Heart left ventricle (tissue), 13 donors: ENCODE measurements at regions not wholly inside any gene's neighbourhood (a gene's known extent, or its start where the extent isn't known, plus 50 kb on each side); places are given as distances from the start of the nearest gene placed in this dataset.

ENCODE experiments used
- CTCF ChIP-seq, 12 donors: fragments of 200-600 bp; sonication (generic) in 4 of 12; IDR thresholded peaks; one replicate each; pipeline versions ENCODE4 v1.5.0 to v1.8.0; 2018 to 2022; ENCODE audit warnings: antibody characterized with exemption in 12 of 12, mild to moderate bottlenecking in 5 of 12
- POLR2A ChIP-seq, 2 donors: fragments of 450-650 bp; IDR thresholded peaks; one replicate each; pipeline ENCODE4 v1.6.1; 2017; ENCODE audit warnings: antibody characterized with exemption in 2 of 2, mild to moderate bottlenecking in 2 of 2, moderate library complexity in 2 of 2
- donor health status: ischemic (EF 13 %, LVEDD 7.1; RV severe dilation, severe dysfunction).
- donor health status: DM: no; HTN: yes; CAD: no.
- donor health status: DM: no; HTN: no; CAD: no.
- donor health status: ischemic (EF 25% LVEDD 6.9; RV normal size, moderate dysfunction).
- donor health status: ischemic (EF 25% LVEDD 5.7; RV mildly dilated, moderate dysfunction).
- donor health status: ischemic (EF 35%, LVEDD 5.7; RV mildly dilated, moderate dysfunction).
- donor health status: nonischemic (EF 11% LVEDD 7.7; RV severe dilation, severe dysfunction).
- donor health status: DM: yes; HTN: yes; CAD: no.
- donor health status: PGD.
- donor health status: ischemic (EF 29% LVEDD 5.4; RV normal size, mild dysfunction).
- donor health status: nonischemic (EF 23%, LVEDD 6.1; RV moderate dilation, normal function).

DNA sequence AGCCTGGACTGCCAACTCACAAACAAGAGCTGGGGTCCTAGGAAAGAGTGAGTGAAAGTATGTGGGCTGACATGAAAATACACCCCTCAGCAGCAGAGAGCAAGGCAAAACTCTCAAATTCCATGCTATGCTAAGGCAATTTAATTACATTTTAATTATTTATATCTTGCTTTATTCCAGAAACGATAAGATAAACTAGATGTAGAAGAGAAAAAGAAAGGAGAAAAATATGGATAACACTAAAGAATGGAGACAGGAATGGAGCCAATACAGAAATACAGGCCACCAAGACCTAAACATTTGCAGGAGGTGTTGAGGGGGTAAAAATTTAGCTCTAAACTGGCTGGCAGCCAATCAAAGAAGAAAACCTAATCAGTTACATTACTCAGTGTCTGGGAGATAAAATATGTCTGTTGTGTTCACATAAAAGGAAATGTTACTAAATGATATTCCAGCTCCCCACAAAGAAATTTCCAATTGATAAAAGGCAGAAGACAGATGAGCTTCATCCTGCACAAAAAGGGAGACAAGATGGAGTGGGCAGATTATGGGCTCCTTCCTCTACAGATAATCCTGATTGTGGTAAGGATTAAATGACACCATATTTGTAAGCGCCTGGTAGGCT lies 223.5 kb upstream of the BLID start:
- TF ChIP-seq CTCF (IDR thresholded peaks at IDR 0.05) (no peak), POLR2A (IDR thresholded peaks at IDR 0.05) (no peak)
